MM.1S (cell line): ENCODE measurements at regions not wholly inside any gene's neighbourhood (a gene's known extent, or its start where the extent isn't known, plus 50 kb on each side); places are given as distances from the start of the nearest gene placed in this dataset.

Source experiments
- DNase-seq: peaks from one replicate; pipeline ENCODE4 v3.0.0-alpha.2; 2015
- H2AFZ ChIP-seq: fragments of 300-600 bp; sonication (generic); 2 replicates; pipeline ENCODE4 v1.6.0; 2016; ENCODE audit warnings: antibody characterized with exemption, low read length
- H3F3A ChIP-seq: fragments of 300-600 bp; sonication (generic); 2 replicates; pipeline ENCODE4 v1.6.1; 2016; ENCODE audit warnings: mild to moderate bottlenecking, antibody characterized with exemption, low read length, moderate library complexity, mixed read lengths; ENCODE audit not compliant: insufficient read depth
- H3K27ac ChIP-seq: fragments of 300-600 bp; sonication (generic); 2 replicates; pipeline ENCODE4 v1.5.1; 2016; ENCODE audit warnings: mild to moderate bottlenecking, low read length
- H3K27me3 ChIP-seq: fragments of 300-600 bp; sonication (generic); replicated peaks from 2 replicates; pipeline ENCODE4 v1.6.0; 2016; ENCODE audit warnings: low read length; ENCODE audit not compliant: insufficient read depth
- H3K36me3 ChIP-seq: fragments of 300-600 bp; sonication (generic); replicated peaks from 2 replicates; pipeline ENCODE4 v1.6.1; 2016; ENCODE audit warnings: mild to moderate bottlenecking, low read length, mixed read lengths; ENCODE audit not compliant: insufficient read depth
- H3K4me1 ChIP-seq: fragments of 300-600 bp; sonication (generic); 2 replicates; pipeline ENCODE4 v1.6.1; 2016; ENCODE audit warnings: low read length, mixed read lengths
- H3K4me2 ChIP-seq: fragments of 300-600 bp; sonication (generic); 2 replicates; pipeline ENCODE4 v1.6.0; 2016; ENCODE audit warnings: low read depth, low read length
- H3K4me3 ChIP-seq: fragments of 300-600 bp; sonication (generic); 2 replicates; pipeline ENCODE4 v1.5.1; 2016; ENCODE audit warnings: low read length, mixed read lengths
- H3K79me2 ChIP-seq: fragments of 300-600 bp; sonication (generic); 2 replicates; pipeline ENCODE4 v1.6.1; 2016; ENCODE audit warnings: mixed run types, low read length, mixed read lengths
- H3K9ac ChIP-seq: fragments of 300-600 bp; sonication (generic); 2 replicates; pipeline ENCODE4 v1.6.1; 2016; ENCODE audit warnings: low read length, mixed read lengths
- H3K9me2 ChIP-seq: fragments of 300-600 bp; sonication (generic); replicated peaks from 2 replicates; pipeline ENCODE4 v1.6.1; 2016; ENCODE audit warnings: mild to moderate bottlenecking, low read length, mixed read lengths; ENCODE audit not compliant: insufficient read depth
- H3K9me3 ChIP-seq: fragments of 300-600 bp; sonication (generic); replicated peaks from 2 replicates; pipeline ENCODE4 v1.6.1; 2016; ENCODE audit warnings: mild to moderate bottlenecking, low read length, mixed read lengths; ENCODE audit not compliant: insufficient read depth
- H4K20me1 ChIP-seq: fragments of 300-600 bp; sonication (generic); 2 replicates; pipeline ENCODE4 v1.6.1; 2016; ENCODE audit warnings: mild to moderate bottlenecking, low read length, moderate library complexity, mixed read lengths; ENCODE audit not compliant: insufficient read depth
- EZH2 ChIP-seq: fragments of 300-600 bp; sonication (generic); optimal IDR thresholded peaks from 2 replicates; pipeline ENCODE3; 2017; ENCODE audit warnings: low read depth, mild to moderate bottlenecking, antibody characterized with exemption, low read length, mixed read lengths
- EZH2phosphoT487 ChIP-seq: fragments of 300-600 bp; sonication (generic); IDR thresholded peaks from 2 replicates; pipeline ENCODE4 v1.6.1; 2018; ENCODE audit warnings: antibody characterized with exemption, low read length
- TF ChIP-seq, protein P1 (sequence below): fragments of 300-600 bp; sonication (generic); IDR thresholded peaks from 2 replicates; pipeline ENCODE4 v1.5.1; 2016; ENCODE audit warnings: antibody characterized with exemption, low read length, mixed read lengths

DNA sequence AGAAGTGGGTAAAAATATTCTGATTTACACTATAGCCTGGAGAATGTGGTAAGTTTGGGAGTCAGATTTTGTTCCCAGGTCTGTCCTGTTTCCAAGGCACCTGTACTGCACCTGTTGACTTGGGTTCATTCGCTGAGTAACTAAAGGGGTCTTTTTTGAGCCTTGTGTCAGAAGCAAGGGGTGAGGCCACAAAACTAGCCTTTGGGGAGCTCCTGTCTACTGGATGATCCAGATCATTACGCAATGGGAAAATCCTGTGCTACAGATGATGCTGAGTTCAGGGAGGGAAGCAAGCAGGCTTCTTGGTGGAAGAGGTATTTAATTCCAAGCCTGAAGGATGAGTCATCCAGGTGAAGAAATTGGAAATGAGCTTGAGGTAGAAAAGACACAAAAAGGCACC lies 424.0 kb downstream of the MATN1 start:
- no peak overlapping the region for H3K4me2 ChIP-seq
- H3K79me2 ChIP-seq, result no peaks in the 10 kb centered on the region
- no peak for DNase-seq
- H3K4me1 ChIP-seq, result no peaks in the 10 kb centered on the region
- no peaks in the 10 kb centered on the region; the same call in 1 of the 2 replicates for H4K20me1 ChIP-seq
- no peaks in the 10 kb centered on the region for H3K9me3 ChIP-seq
- H3F3A ChIP-seq, result no peaks in the 10 kb centered on the region
- H3K36me3 ChIP-seq, result no peaks in the 10 kb centered on the region
- H3K9me2 ChIP-seq, result no peaks in the 10 kb centered on the region
- TF ChIP-seq EZH2 (no peak), EZH2phosphoT487 (no peak)
- TF ChIP-seq, protein P1, sequence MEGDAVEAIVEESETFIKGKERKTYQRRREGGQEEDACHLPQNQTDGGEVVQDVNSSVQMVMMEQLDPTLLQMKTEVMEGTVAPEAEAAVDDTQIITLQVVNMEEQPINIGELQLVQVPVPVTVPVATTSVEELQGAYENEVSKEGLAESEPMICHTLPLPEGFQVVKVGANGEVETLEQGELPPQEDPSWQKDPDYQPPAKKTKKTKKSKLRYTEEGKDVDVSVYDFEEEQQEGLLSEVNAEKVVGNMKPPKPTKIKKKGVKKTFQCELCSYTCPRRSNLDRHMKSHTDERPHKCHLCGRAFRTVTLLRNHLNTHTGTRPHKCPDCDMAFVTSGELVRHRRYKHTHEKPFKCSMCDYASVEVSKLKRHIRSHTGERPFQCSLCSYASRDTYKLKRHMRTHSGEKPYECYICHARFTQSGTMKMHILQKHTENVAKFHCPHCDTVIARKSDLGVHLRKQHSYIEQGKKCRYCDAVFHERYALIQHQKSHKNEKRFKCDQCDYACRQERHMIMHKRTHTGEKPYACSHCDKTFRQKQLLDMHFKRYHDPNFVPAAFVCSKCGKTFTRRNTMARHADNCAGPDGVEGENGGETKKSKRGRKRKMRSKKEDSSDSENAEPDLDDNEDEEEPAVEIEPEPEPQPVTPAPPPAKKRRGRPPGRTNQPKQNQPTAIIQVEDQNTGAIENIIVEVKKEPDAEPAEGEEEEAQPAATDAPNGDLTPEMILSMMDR, result no peak
- H2AFZ ChIP-seq, result no peak overlapping the region
- no peak overlapping the region for H3K9ac ChIP-seq
- no peak overlapping the region for H3K27ac ChIP-seq
- peaks cover 75% of the 10 kb centered on the region for H3K27me3 ChIP-seq
- no peak overlapping the region for H3K4me3 ChIP-seq

DNA sequence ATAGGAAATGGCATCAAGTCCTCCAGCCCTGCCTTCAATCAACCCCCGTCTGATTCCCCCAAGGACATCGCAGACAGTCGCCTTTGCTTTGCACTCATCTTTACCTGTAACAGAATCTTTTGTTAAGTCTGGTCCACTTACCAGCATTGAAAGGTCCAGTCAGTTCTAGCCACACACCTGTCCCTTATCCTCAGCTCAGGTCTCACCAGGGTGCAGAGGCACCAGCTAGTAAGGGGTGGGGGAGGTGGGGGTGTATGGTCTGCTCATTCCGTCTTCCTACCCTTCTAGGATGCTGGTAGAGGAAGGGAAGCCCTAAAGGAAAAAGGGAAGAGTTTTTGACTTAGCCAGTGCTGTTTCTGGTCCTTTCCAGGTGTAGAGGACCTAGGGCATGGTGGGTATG lies 427.7 kb downstream of the MATN1 start:
- Histone ChIP-seq H3K4me2 (no peak overlapping the region), H3K4me3 (no peak overlapping the region), H3K27me3 (peaks cover 84% of the 10 kb centered on the region), H3K36me3 (no peaks in the 10 kb centered on the region), H3K9me3 (no peaks in the 10 kb centered on the region), H3F3A (no peaks in the 10 kb centered on the region), H3K9me2 (no peaks in the 10 kb centered on the region), H3K27ac (no peak overlapping the region), H4K20me1 (no peaks in the 10 kb centered on the region; the same call in 1 of the 2 replicates), H3K4me1 (no peaks in the 10 kb centered on the region), H2AFZ (no peak overlapping the region), H3K9ac (no peak overlapping the region), H3K79me2 (no peaks in the 10 kb centered on the region)
- DNase-seq, result no peak
- TF ChIP-seq EZH2 (no peak), EZH2phosphoT487 (no peak)
- TF ChIP-seq, protein P1, result no peak

DNA sequence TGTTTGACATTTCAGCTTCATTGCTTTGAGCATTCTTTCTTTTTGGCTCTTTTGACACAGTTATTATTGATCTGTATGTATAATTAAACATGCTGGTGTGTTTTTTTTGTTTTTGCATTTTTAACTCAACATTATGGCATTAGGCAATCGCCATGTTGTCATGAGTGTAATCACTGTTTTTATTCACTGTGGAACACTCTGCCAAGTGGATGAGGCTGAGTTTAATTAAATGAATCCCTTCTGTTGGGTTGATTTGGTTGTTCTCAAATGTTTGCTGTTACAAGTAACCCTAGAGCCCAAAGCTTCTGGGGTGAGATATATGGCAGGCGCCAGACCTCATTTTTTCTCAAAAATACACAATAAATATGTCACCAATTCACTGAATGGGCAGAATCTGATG lies 428.1 kb downstream of the MATN1 start:
- H3K79me2 ChIP-seq, result no peaks in the 10 kb centered on the region
- no peaks in the 10 kb centered on the region for H3K4me1 ChIP-seq
- H2AFZ ChIP-seq, result no peak overlapping the region
- no peaks in the 10 kb centered on the region for H3F3A ChIP-seq
- H3K36me3 ChIP-seq, result no peaks in the 10 kb centered on the region
- H4K20me1 ChIP-seq, result no peaks in the 10 kb centered on the region; the same call in 1 of the 2 replicates
- no peak for DNase-seq
- no peaks in the 10 kb centered on the region for H3K9me3 ChIP-seq
- H3K27me3 ChIP-seq, result peaks cover 86% of the 10 kb centered on the region
- H3K9ac ChIP-seq, result no peak overlapping the region
- H3K4me3 ChIP-seq, result no peak overlapping the region
- no peak overlapping the region for H3K27ac ChIP-seq
- H3K4me2 ChIP-seq, result no peak overlapping the region
- no peak for TF ChIP-seq EZH2phosphoT487
- TF ChIP-seq, protein P1, result no peak
- TF ChIP-seq EZH2, result no peak
- no peaks in the 10 kb centered on the region for H3K9me2 ChIP-seq
